Urothelium cell line (cell line): ENCODE measurements at regions not wholly inside any gene's neighbourhood (a gene's known extent, or its start where the extent isn't known, plus 50 kb on each side); places are given as distances from the start of the nearest gene placed in this dataset.
"Not testable (repeated sequence)": the region's sequence is repeated elsewhere in the genome, so short reads cannot be mapped to it uniquely, and the experiment has no call there.

Source experiments
- DNase-seq: peaks from one replicate; pipeline ENCODE4 v3.0.0; 2011; ENCODE audit warnings: low spot score, mixed read lengths
- FAIRE-seq: peaks from 2 replicates; lab custom pipeline; 2011; peaks lifted over from hg19 to GRCh38; lab: Jason Lieb, UNC

DNA sequence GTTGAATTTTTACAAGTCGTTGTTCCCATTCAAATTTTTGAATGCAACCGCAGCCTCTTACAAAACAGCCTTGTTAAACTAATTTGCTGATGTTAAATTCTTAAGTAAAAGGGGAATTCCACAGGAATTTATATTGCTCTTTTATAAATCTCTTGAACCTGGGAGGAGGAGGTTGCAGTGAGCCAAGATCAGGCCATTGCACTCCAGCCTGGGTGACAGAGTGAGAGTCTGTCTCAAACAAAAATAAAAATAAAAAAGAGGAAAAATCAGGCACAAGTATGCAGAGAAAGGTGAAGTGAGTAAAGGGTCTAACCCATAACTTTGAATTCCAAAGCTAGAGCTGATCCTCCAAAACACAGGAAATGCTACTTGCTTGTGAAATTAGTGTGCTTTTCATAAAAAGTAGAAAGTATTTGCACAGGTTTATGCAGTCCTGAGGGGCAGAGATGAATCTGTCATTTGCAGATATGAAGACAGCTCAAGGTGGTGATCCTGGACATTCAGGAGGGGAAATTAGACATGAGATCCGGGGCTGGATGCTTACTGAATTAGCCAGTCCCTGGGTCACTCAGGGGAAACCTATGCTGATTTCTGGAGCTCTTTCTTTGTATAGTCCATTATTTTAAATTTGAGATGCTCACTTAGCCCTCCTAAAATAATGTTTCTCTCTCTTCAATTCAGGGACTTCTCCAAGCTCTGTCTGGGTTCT, 53.7 kb downstream of the OR11H2 start:
- not testable (repeated sequence) for FAIRE-seq, DNase-seq

DNA sequence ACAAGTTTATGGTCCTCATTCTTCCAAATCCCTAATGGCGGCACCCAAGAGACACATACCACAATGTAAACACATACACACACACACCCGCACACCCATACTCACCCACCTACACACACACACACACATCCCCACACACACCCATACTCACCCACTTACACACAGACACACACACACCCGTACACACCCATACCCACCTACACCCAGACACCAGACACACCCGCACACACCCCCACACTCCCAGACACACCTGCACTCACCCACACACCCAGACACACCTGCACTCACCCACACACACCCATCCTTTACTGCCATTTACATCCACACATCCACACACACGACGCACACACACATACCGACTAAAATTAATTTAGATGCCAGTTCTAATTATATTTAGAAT, 55.0 kb downstream of the OR11H2 start:
- peak; percentile 99 for FAIRE-seq
- not testable (repeated sequence) for DNase-seq

- DNase-seq, FAIRE-seq: not testable (repeated sequence)
These were observed 75.1 kb downstream of the OR11H2 start for GRCh38 chr14:19638565-19638964.

- DNase-seq, FAIRE-seq: not testable (repeated sequence)
These were observed 75.7 kb downstream of the OR11H2 start for GRCh38 chr14:19638042-19638322.

GRCh38 chr14:19637285-19638041, 76.2 kb downstream of the OR11H2 start:
- FAIRE-seq: peak; percentile 74
- DNase-seq: not testable (repeated sequence)

DNA sequence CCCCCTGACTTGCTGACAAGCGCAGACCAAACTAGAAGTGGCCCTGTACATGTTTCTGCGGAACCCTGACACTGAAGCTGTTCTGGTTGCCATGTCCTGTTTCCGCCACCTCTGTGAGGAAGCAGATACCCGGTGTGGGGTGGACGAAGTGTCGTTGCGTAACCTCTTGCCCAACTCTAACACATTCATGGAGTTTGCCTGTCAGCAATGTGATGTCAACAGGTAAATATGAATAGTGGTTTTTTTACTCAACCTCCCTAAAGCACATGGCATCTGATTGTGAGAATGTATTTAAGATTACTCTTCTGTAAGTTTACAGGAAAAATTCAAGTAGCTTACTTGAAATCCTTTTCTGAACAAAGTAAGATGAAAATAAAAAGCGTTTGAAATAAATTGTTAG, 100.1 kb downstream of the OR11H2 start:
- FAIRE-seq: not testable (repeated sequence)

More for the DNA sequence above, 100.1 kb downstream of the OR11H2 start:
- not testable (repeated sequence) for DNase-seq
